D721Med (cell line): ENCODE measurements at regions not wholly inside any gene's neighbourhood (a gene's known extent, or its start where the extent isn't known, plus 50 kb on each side); places are given as distances from the start of the nearest gene placed in this dataset.

ENCODE experiments used
- DNase-seq: peaks from one replicate; pipeline ENCODE4 v3.0.0; 2011; ENCODE audit warnings: low spot score; ENCODE audit not compliant: insufficient read length
- FAIRE-seq: peaks from 2 replicates; lab custom pipeline; 2011; peaks lifted over from hg19 to GRCh38; lab: Jason Lieb, UNC
- TF ChIP-seq, protein P1 (sequence below): IDR thresholded peaks from 2 replicates; pipeline ENCODE4 v1.5.1; 2012; ENCODE audit warnings: mild to moderate bottlenecking, control low read depth; ENCODE audit not compliant: insufficient read depth; ENCODE audit errors: missing control alignments

DNA sequence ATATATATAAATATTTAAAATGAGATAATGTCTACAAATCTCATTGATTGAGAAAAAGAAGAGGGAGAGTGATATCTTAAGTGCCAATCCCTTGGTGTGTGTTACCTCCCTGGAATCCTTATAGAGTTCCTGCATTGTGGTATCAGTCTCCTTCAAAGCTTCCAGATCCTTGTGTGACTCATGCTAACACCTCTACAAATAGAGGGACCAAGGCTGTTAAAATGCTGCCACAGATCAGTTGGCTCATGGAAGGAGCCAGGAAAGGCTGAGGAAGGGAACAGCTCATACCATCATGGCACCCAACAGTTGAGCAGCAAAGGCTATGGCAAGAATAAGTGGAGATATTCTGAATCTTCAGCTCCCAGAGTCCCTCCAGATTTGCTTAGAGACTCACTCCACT is 163.6 kb upstream of the ISX start:
- TF ChIP-seq, protein P1, sequence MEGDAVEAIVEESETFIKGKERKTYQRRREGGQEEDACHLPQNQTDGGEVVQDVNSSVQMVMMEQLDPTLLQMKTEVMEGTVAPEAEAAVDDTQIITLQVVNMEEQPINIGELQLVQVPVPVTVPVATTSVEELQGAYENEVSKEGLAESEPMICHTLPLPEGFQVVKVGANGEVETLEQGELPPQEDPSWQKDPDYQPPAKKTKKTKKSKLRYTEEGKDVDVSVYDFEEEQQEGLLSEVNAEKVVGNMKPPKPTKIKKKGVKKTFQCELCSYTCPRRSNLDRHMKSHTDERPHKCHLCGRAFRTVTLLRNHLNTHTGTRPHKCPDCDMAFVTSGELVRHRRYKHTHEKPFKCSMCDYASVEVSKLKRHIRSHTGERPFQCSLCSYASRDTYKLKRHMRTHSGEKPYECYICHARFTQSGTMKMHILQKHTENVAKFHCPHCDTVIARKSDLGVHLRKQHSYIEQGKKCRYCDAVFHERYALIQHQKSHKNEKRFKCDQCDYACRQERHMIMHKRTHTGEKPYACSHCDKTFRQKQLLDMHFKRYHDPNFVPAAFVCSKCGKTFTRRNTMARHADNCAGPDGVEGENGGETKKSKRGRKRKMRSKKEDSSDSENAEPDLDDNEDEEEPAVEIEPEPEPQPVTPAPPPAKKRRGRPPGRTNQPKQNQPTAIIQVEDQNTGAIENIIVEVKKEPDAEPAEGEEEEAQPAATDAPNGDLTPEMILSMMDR: no peak
- DNase-seq (no peak), FAIRE-seq (no peak)

DNA sequence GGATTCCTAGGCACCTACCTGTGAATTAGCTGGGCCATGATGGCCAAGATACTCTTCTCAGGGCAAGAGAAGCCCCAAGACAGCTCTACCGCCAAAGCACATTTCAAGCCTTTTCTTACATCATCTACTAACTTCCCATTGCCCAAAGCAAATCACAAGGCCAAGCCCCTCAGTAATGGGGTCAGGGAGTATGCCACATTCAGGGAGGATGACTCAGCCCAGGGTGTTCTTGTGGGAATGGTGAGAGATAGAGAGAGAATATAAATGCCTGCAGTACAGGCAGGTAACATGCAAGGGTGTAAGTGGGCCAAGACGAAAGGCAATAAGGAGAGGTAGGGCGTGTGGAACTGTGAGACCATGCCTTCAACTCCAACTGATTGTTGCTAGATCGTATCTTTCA is 162.5 kb upstream of the ISX start:
- TF ChIP-seq, protein P1: no peak
- DNase-seq: no peak

DNA sequence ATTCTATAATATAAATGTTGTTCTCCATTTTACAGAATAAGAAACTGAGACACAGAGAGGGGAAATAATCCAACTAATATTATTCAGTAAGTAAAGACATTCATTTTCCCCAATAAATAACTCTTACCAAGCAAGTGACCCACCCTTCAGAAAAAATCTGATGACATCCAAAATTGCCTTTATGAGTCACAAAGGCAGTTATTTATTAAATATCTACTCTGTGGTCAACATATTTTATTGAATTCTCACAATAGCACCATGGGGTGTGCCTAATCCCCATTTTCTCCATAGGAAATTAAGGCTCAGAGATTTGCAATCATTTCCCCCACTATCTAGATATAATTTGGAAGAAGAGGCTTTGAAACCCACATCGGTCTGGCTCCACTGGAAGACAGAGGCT is 161.5 kb upstream of the ISX start:
- no peak for DNase-seq
- TF ChIP-seq, protein P1: no peak

More for the DNA sequence above, 162.5 kb upstream of the ISX start:
- no peak for FAIRE-seq

DNA sequence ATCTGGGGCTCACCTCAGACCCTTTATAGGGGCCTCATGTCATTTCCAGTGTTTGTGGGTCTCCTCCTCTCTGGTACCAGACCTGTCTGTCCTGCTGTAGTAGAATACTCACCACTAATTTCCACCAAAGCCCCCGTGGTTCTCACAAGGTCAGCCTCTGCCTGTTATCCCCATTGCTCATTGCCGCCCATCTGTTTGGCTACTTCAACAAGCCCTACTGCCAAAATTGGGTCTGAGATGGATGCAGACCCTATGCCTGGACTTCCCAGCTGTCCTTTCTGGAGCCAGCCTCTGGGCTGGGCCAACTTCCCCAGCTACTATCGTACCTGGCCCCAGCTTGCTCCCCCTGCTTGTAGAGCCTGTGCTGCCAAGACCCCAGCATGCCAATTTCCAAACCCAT is 152.1 kb upstream of the ISX start:
- no peak for DNase-seq
- FAIRE-seq: no peak
- TF ChIP-seq, protein P1: no peak

More for the DNA sequence above, 161.5 kb upstream of the ISX start:
- FAIRE-seq: no peak

DNA sequence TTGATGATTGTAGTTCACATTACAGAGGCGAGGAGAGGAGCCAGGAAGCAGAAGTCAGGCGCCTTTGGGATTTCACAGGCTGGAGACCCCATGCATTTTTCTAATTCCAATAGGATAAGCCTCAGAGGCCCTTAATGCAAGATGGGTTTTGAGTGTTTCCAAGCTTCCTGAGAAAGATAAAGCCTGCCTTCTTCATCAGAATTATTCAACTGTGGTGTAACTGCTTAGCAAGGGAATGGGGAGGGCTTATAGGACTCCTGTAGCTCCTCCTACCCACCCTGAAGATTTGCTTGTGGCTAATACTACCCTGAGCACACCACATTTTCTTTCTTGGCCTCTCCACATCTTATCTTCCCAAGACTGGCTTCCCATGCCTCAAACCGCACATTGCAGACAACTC is 151.1 kb upstream of the ISX start:
- DNase-seq: no peak
- no peak for FAIRE-seq
- TF ChIP-seq, protein P1: no peak

DNA sequence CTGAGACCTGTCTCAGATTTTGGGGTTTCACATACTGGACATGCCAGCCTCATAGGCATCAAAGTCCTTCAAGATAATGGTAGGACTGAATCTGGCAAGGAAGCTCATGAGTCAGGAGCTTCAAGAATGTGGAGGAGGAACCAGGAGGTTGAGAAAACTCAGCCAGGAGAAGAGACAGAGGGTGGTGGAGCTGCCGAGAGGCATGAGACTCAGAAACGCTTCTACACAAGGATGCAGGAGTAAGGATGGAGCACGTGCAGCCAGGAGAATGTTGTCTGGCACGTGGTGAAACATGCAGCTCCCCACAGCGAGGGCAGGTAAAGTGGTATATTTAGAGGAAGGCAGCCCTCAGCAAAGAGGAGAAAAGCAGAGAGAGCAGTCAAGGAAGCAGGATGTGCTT is 148.7 kb upstream of the ISX start:
- FAIRE-seq (no peak), DNase-seq (no peak)
- TF ChIP-seq, protein P1: no peak

DNA sequence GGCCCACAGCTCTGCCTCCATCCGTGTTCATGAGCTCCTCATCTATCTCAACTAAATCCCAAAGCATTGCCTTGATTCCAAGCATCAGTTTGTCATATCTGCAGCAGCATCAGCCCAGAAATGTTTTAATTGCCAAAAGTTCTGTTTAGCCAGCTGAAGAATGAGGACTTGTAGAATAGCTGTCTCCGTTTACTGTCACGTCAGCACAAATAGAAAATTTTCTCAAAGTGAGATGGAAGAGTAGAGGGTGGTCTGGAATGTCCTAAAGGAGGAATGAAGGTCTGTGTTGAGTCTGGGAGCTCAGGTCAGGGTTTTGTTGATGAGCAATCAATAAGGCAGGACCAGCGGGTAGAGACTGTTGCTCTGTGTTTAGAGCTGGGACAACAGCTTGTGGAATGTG is 134.9 kb upstream of the ISX start:
- TF ChIP-seq, protein P1: no peak
- DNase-seq: no peak
- no peak for FAIRE-seq
